Activated T-cell treated with anti-CD3 and anti-CD28 coated beads for 4 hours (primary cell): ENCODE measurements at regions not wholly inside any gene's neighbourhood (a gene's known extent, or its start where the extent isn't known, plus 50 kb on each side); places are given as distances from the start of the nearest gene placed in this dataset.

Experiments used
- DNase-seq: peaks from one replicate; pipeline ENCODE4 v3.0.0-alpha.2; 2020

GRCh38 chr9:129321286-129322021 is 143.4 kb upstream of the IER5L start:
- DNase-seq: no peak

- peak; percentile 33 for DNase-seq
Observed at GRCh38 chr9:129320575-129321285, 142.7 kb upstream of the IER5L start.

- no peak for DNase-seq
Observed at GRCh38 chr9:129319938-129320481, 141.9 kb upstream of the IER5L start.

- DNase-seq: no peak
Observed at GRCh38 chr9:129319076-129319937, 141.2 kb upstream of the IER5L start.

- DNase-seq: no peak
Observed at GRCh38 chr9:129318121-129319075, 140.3 kb upstream of the IER5L start.

- DNase-seq: no peak
Observed at GRCh38 chr9:129317179-129318011, 139.3 kb upstream of the IER5L start.

- no peak for DNase-seq
Observed at GRCh38 chr9:129316281-129317030, 138.4 kb upstream of the IER5L start.

GRCh38 chr9:129313331-129313955 is 135.4 kb upstream of the IER5L start:
- no peak for DNase-seq

GRCh38 chr9:129312251-129313122 is 134.4 kb upstream of the IER5L start:
- DNase-seq: no peak

- no peak for DNase-seq
Observed at GRCh38 chr9:129311643-129312042, 133.6 kb upstream of the IER5L start.

GRCh38 chr9:129310666-129311350 is 132.7 kb upstream of the IER5L start:
- DNase-seq: no peak

- DNase-seq: no peak
Observed at GRCh38 chr9:129309906-129310305, 131.8 kb upstream of the IER5L start.

GRCh38 chr9:129309041-129309430 is 131.0 kb upstream of the IER5L start:
- DNase-seq: no peak

GRCh38 chr9:129307227-129307970 is 129.3 kb upstream of the IER5L start:
- DNase-seq: no peak

- no peak for DNase-seq
Observed at GRCh38 chr9:129306318-129306973, 128.4 kb upstream of the IER5L start.

- DNase-seq: no peak
Observed at GRCh38 chr9:129305246-129305645, 127.2 kb upstream of the IER5L start.

GRCh38 chr9:129301941-129302340 is 123.9 kb upstream of the IER5L start:
- no peak for DNase-seq
